Stimulated activated naive B cell treated with anti-CD40 and anti-IgM and Interleukin-4, amounts not matched to agents 10 μg/mL and 1 μg/mL and 100 μg/mL, for 72 hours (primary cell): ENCODE measurements at regions not wholly inside any gene's neighbourhood (a gene's known extent, or its start where the extent isn't known, plus 50 kb on each side); places are given as distances from the start of the nearest gene placed in this dataset.
"Not testable (repeated sequence)": the region's sequence is repeated elsewhere in the genome, so short reads cannot be mapped to it uniquely, and the experiment has no call there.

Source experiments
- ATAC-seq, 2 donors: fragments of 150-1000 bp; cut with Tn5 transposase; replicated peaks; 2 replicates each; pipeline ENCODE4 v1.10.0; 2021; ENCODE audit warnings: moderate library complexity in 1 of 2
- DNase-seq: peaks from one replicate; pipeline ENCODE4 v3.0.0; 2021
- H3K27ac Mint-ChIP-seq: one replicate; pipeline ENCODE4 v1.8.0; 2022; ENCODE audit warnings: mild to moderate bottlenecking, mixed read lengths
- H3K27me3 Mint-ChIP-seq, 2 donors: one replicate each; pipeline ENCODE4 v1.8.0; 2022; ENCODE audit warnings: mixed read lengths in 2 of 2
- H3K36me3 Mint-ChIP-seq, 2 donors: one replicate each; pipeline ENCODE4 v1.8.0; 2022; ENCODE audit warnings: mixed read lengths in 2 of 2, mild to moderate bottlenecking in 1 of 2
- H3K4me1 Mint-ChIP-seq, 2 donors: one replicate each; pipeline ENCODE4 v1.8.0; 2022; ENCODE audit warnings: mixed read lengths in 2 of 2, mild to moderate bottlenecking in 1 of 2
- H3K4me3 Mint-ChIP-seq, 2 donors: one replicate each; pipeline ENCODE4 v1.8.0; 2022; ENCODE audit warnings: mild to moderate bottlenecking in 2 of 2, mixed read lengths in 2 of 2, moderate library complexity in 1 of 2
- H3K9me3 Mint-ChIP-seq, 2 donors: one replicate each; pipeline ENCODE4 v1.8.0; 2022; ENCODE audit warnings: mixed read lengths in 2 of 2, mild to moderate bottlenecking in 1 of 2

GRCh38 chr6:28686446-28687027 is 160.9 kb downstream of the GPX5 start:
- H3K36me3 Mint-ChIP-seq, H3K4me3 Mint-ChIP-seq, ATAC-seq, H3K27ac Mint-ChIP-seq, H3K4me1 Mint-ChIP-seq, H3K9me3 Mint-ChIP-seq: not testable (repeated sequence)
- peak; percentile 32 for DNase-seq
- peaks cover 77% of the 10 kb centered on the region in 2 donors for H3K27me3 Mint-ChIP-seq

GRCh38 chr6:28687309-28687981 is 161.8 kb downstream of the GPX5 start:
- peaks cover 73 to 80% of the 10 kb centered on the region in 2 donors for H3K27me3 Mint-ChIP-seq
- H3K4me1 Mint-ChIP-seq, H3K9me3 Mint-ChIP-seq, ATAC-seq, H3K36me3 Mint-ChIP-seq, DNase-seq, H3K4me3 Mint-ChIP-seq, H3K27ac Mint-ChIP-seq: not testable (repeated sequence)

- not testable (repeated sequence) for ATAC-seq, DNase-seq, H3K36me3 Mint-ChIP-seq, H3K4me3 Mint-ChIP-seq, H3K9me3 Mint-ChIP-seq, H3K27ac Mint-ChIP-seq
- Mint-ChIP-seq H3K27me3 (peaks cover 71 to 86% of the 10 kb centered on the region in 2 donors), H3K4me1 (peaks cover 9 to 18% of the 10 kb centered on the region in 2 donors)
Observed at GRCh38 chr6:28691991-28692390, 166.3 kb downstream of the GPX5 start.

- ATAC-seq = no peak
- H3K36me3 Mint-ChIP-seq = peaks cover 5 to 7% of the 10 kb centered on the region in 2 donors
Observed at GRCh38 chr6:28693033-28693750, 167.5 kb downstream of the GPX5 start.

GRCh38 chr6:28693751-28694443 is 168.2 kb downstream of the GPX5 start:
- H3K27me3 Mint-ChIP-seq = peaks cover 74 to 91% of the 10 kb centered on the region in 2 donors
- DNase-seq (no peak), ATAC-seq (no peak)
- H3K4me3 Mint-ChIP-seq = peak overlapping the region in 1 of 2 donors; percentile 17
- H3K36me3 Mint-ChIP-seq = peaks cover 5 to 7% of the 10 kb centered on the region in 2 donors
- peaks cover 0 to 4% of the 10 kb centered on the region in 2 donors for H3K9me3 Mint-ChIP-seq
- peaks cover 7 to 18% of the 10 kb centered on the region in 2 donors for H3K4me1 Mint-ChIP-seq
- no peak overlapping the region for H3K27ac Mint-ChIP-seq

More at GRCh38 chr6:28693033-28693750, 167.5 kb downstream of the GPX5 start:
- H3K27me3 Mint-ChIP-seq = peaks cover 69 to 86% of the 10 kb centered on the region in 2 donors
- peaks cover 0 to 4% of the 10 kb centered on the region in 2 donors for H3K9me3 Mint-ChIP-seq
- DNase-seq = no peak
- H3K27ac Mint-ChIP-seq = peak overlapping the region; percentile 4
- peaks cover 7 to 18% of the 10 kb centered on the region in 2 donors for H3K4me1 Mint-ChIP-seq
- H3K4me3 Mint-ChIP-seq = no peak overlapping the region

- Mint-ChIP-seq H3K4me1 (peaks cover 7 to 18% of the 10 kb centered on the region in 2 donors), H3K4me3 (peak overlapping the region in 1 of 2 donors; percentile 40), H3K27me3 (peaks cover 73 to 97% of the 10 kb centered on the region in 2 donors), H3K9me3 (peaks cover 0 to 4% of the 10 kb centered on the region in 2 donors), H3K36me3 (peaks cover 5 to 7% of the 10 kb centered on the region in 2 donors), H3K27ac (peak overlapping the region; percentile 57)
- DNase-seq (no peak), ATAC-seq (no peak)
Observed at GRCh38 chr6:28695715-28696114, 170.0 kb downstream of the GPX5 start.

GRCh38 chr6:28696167-28696566 is 170.5 kb downstream of the GPX5 start:
- H3K9me3 Mint-ChIP-seq = peaks cover 0 to 4% of the 10 kb centered on the region in 2 donors
- H3K4me1 Mint-ChIP-seq = peaks cover 7 to 18% of the 10 kb centered on the region in 2 donors
- H3K4me3 Mint-ChIP-seq = peak overlapping the region in 1 of 2 donors; percentile 40
- ATAC-seq = no peak
- peaks cover 5 to 7% of the 10 kb centered on the region in 2 donors for H3K36me3 Mint-ChIP-seq
- H3K27me3 Mint-ChIP-seq = peaks cover 70 to 97% of the 10 kb centered on the region in 2 donors
- H3K27ac Mint-ChIP-seq = peak overlapping the region; percentile 57
- DNase-seq = no peak

GRCh38 chr6:28696682-28697081 is 171.0 kb downstream of the GPX5 start:
- DNase-seq (no peak), ATAC-seq (no peak)
- Mint-ChIP-seq H3K36me3 (peaks cover 5 to 7% of the 10 kb centered on the region in 2 donors), H3K27ac (no peak overlapping the region), H3K9me3 (peaks cover 0 to 4% of the 10 kb centered on the region in 2 donors), H3K4me1 (peaks cover 7 to 18% of the 10 kb centered on the region in 2 donors), H3K27me3 (peaks cover 68 to 97% of the 10 kb centered on the region in 2 donors), H3K4me3 (no peak overlapping the region)

GRCh38 chr6:28707387-28708282 is 182.0 kb downstream of the GPX5 start:
- peaks cover 4 to 6% of the 10 kb centered on the region in 2 donors for H3K4me1 Mint-ChIP-seq
- H3K27me3 Mint-ChIP-seq = peaks cover 57 to 88% of the 10 kb centered on the region in 2 donors
- DNase-seq = no peak
- H3K36me3 Mint-ChIP-seq = peaks cover 9 to 22% of the 10 kb centered on the region in 2 donors
- H3K27ac Mint-ChIP-seq = no peak overlapping the region
- no peak for ATAC-seq
- H3K4me3 Mint-ChIP-seq = no peak overlapping the region
- peaks cover 18 to 23% of the 10 kb centered on the region in 2 donors for H3K9me3 Mint-ChIP-seq

- DNase-seq (no peak), ATAC-seq (no peak)
- peaks cover 47 to 76% of the 10 kb centered on the region in 2 donors for H3K27me3 Mint-ChIP-seq
- H3K4me1 Mint-ChIP-seq = peaks cover 4 to 6% of the 10 kb centered on the region in 2 donors
- H3K4me3 Mint-ChIP-seq = peak overlapping the region; percentile 9 to 59
- peaks cover 7 to 22% of the 10 kb centered on the region in 2 donors for H3K36me3 Mint-ChIP-seq
- H3K9me3 Mint-ChIP-seq = peaks cover 18 to 23% of the 10 kb centered on the region in 2 donors
- H3K27ac Mint-ChIP-seq = peak overlapping the region; percentile 15
Observed at GRCh38 chr6:28709478-28710349, 184.0 kb downstream of the GPX5 start.

- ATAC-seq (peak in 1 of 2 donors; percentile 46), DNase-seq (no peak)
- H3K27ac Mint-ChIP-seq = peak overlapping the region; percentile 26
- H3K9me3 Mint-ChIP-seq = peaks cover 18 to 23% of the 10 kb centered on the region in 2 donors
- peaks cover 47 to 69% of the 10 kb centered on the region in 2 donors for H3K27me3 Mint-ChIP-seq
- H3K4me1 Mint-ChIP-seq = peaks cover 4 to 6% of the 10 kb centered on the region in 2 donors
- no peak overlapping the region for H3K4me3 Mint-ChIP-seq
- H3K36me3 Mint-ChIP-seq = peaks cover 7 to 22% of the 10 kb centered on the region in 2 donors
Observed at GRCh38 chr6:28710466-28711191, 184.9 kb downstream of the GPX5 start.

- peaks cover 5 to 22% of the 10 kb centered on the region in 2 donors for H3K36me3 Mint-ChIP-seq
- H3K27me3 Mint-ChIP-seq = peaks cover 47 to 63% of the 10 kb centered on the region in 2 donors
- no peak overlapping the region for H3K4me3 Mint-ChIP-seq
- peaks cover 16 to 23% of the 10 kb centered on the region in 2 donors for H3K9me3 Mint-ChIP-seq
- H3K27ac Mint-ChIP-seq = no peak overlapping the region
- peaks cover 4 to 6% of the 10 kb centered on the region in 2 donors for H3K4me1 Mint-ChIP-seq
- DNase-seq (no peak), ATAC-seq (no peak)
Observed at GRCh38 chr6:28711325-28711724, 185.6 kb downstream of the GPX5 start.
